Lower leg skin (tissue), 3 donors: ENCODE measurements at regions not wholly inside any gene's neighbourhood (a gene's known extent, or its start where the extent isn't known, plus 50 kb on each side); places are given as distances from the start of the nearest gene placed in this dataset.

Source experiments
- POLR2A ChIP-seq, 2 donors: fragments of 450-650 bp; IDR thresholded peaks; one replicate each; pipeline ENCODE4 v1.6.1; 2016 to 2017; ENCODE audit warnings: antibody characterized with exemption in 2 of 2, mild to moderate bottlenecking in 1 of 2, moderate library complexity in 1 of 2
- TF ChIP-seq, protein P1 (sequence below), 3 donors: fragments of 450-650 bp; IDR thresholded peaks; one replicate each; pipeline ENCODE4 v1.5.1; 2016; ENCODE audit warnings: antibody characterized with exemption in 3 of 3, mild to moderate bottlenecking in 3 of 3, moderate library complexity in 2 of 3

DNA sequence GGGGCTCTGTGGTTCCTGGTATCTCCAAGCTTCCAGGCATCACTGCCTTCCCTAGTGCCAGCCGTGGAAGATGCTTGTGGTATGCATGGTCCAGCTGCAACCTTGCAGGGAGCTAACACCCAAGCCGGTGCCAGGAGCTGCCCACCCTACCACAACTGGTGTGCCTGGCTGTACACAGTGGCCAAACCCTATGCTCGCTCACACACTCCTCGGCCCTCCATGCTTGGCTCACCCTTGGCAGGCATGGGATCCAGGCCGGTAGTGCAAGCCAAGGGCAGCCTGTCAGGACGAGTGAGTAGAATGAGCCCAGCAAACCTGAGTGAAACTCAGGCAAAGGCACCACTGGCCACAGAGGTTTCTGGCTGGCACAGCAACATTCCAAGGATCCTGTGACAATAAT, 1676.0 kb downstream of the SLITRK1 start:
- TF ChIP-seq, protein P1, sequence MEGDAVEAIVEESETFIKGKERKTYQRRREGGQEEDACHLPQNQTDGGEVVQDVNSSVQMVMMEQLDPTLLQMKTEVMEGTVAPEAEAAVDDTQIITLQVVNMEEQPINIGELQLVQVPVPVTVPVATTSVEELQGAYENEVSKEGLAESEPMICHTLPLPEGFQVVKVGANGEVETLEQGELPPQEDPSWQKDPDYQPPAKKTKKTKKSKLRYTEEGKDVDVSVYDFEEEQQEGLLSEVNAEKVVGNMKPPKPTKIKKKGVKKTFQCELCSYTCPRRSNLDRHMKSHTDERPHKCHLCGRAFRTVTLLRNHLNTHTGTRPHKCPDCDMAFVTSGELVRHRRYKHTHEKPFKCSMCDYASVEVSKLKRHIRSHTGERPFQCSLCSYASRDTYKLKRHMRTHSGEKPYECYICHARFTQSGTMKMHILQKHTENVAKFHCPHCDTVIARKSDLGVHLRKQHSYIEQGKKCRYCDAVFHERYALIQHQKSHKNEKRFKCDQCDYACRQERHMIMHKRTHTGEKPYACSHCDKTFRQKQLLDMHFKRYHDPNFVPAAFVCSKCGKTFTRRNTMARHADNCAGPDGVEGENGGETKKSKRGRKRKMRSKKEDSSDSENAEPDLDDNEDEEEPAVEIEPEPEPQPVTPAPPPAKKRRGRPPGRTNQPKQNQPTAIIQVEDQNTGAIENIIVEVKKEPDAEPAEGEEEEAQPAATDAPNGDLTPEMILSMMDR (IDR thresholded peaks at IDR 0.05): no peak
- no peak for TF ChIP-seq POLR2A (IDR thresholded peaks at IDR 0.05)
